ENCODE measurements at regions not wholly inside any gene's neighbourhood (a gene's known extent, or its start where the extent isn't known, plus 50 kb on each side); places are given as distances from the start of the nearest gene placed in this dataset.

DNA sequence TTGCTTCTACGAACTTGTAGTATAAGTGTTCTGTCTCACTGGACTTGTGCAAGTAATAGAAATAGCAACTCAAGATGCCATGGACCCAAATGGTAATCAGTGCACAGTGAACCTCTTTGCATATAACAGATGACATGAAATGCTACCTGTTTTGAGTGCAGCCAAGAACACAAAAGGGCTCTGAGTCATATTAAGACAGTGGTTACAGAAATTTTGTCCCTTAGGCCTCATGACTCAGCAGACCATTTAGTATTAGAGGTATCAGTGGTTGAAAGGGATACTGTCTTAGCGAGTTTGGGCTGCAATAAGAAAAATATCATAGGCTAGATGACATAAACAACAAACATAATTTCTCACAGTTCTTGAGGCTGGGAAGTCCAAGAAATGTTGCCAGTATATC is 502.9 kb upstream of the PCDH10 start:
- no peaks in the 10 kb centered on the region for H3K36me3 ChIP-seq
- no peaks in the 10 kb centered on the region for H3K27me3 ChIP-seq (replicated peaks in 1 of 7)
- TF ChIP-seq POLR2A (IDR thresholded peaks at IDR 0.05): no peak
- no peak for TF ChIP-seq POLR2AphosphoS5 (IDR thresholded peaks at IDR 0.05)
- TF ChIP-seq, protein P1, sequence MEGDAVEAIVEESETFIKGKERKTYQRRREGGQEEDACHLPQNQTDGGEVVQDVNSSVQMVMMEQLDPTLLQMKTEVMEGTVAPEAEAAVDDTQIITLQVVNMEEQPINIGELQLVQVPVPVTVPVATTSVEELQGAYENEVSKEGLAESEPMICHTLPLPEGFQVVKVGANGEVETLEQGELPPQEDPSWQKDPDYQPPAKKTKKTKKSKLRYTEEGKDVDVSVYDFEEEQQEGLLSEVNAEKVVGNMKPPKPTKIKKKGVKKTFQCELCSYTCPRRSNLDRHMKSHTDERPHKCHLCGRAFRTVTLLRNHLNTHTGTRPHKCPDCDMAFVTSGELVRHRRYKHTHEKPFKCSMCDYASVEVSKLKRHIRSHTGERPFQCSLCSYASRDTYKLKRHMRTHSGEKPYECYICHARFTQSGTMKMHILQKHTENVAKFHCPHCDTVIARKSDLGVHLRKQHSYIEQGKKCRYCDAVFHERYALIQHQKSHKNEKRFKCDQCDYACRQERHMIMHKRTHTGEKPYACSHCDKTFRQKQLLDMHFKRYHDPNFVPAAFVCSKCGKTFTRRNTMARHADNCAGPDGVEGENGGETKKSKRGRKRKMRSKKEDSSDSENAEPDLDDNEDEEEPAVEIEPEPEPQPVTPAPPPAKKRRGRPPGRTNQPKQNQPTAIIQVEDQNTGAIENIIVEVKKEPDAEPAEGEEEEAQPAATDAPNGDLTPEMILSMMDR (IDR thresholded peaks at IDR 0.05 in 8 of 11, conservative IDR thresholded peaks at IDR 0.05 in 3 of 11): no peak
- intact Hi-C loops (cut with DNase I; ENCODE audit: low total_unique reads): no loop called here
- no peak overlapping the region for H3K27ac ChIP-seq
- no peak overlapping the region for H3K4me3 ChIP-seq
- WGBS, 5 donors: 73 to 86% (median 78%) methylated on average over 2 of the region's 2 CpGs
- H3K9me3 ChIP-seq: no peaks in the 10 kb centered on the region
- no peak for DNase-seq
- H3K4me1 ChIP-seq: no peaks in the 10 kb centered on the region

DNA sequence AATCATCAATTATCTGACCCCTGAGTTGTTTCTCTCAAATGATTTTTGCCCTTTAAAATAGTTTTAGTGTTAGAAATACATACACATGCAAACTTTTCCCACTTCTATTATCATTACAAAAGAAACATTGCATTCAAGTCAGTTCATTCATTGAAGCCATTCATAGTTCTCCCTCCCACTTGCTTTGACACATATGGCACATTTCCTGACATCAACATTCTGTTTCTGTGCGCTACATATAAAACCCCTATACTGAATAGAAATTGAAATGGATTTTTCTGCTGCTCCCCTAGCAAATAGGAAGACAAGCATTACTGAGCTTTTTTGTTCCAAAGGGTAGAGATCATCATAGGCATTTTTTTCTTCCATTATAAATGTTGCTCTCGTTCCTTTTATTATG is 497.9 kb upstream of the PCDH10 start:
- DNase-seq: no peak
- WGBS, 5 donors: 69 to 87% (median 83%) methylated on average over 2 of the region's 2 CpGs
- H3K27me3 ChIP-seq (replicated peaks in 1 of 7): no peaks in the 10 kb centered on the region

DNA sequence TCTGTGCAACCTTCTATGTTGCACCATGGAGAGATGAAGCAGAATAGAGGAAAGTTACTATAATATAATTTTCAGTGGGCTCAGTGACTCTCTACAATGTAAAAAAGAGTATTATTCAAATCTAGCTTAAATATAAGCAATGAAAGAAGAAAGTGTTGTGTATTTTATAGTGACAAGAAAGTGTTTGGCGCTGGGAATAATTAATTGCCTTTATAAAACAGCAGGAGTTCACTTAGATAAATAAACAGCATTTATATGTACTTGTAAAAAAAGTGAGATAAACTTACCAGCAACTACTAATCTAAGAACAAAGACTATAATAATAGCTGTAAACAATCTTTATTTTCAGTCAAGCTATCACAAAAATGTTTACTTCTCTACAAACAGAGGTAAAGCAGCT is 488.9 kb upstream of the PCDH10 start:
- H3K4me3 ChIP-seq: no peak overlapping the region

More for the DNA sequence above, 497.9 kb upstream of the PCDH10 start:
- TF ChIP-seq, protein P1 (IDR thresholded peaks at IDR 0.05 in 8 of 11, conservative IDR thresholded peaks at IDR 0.05 in 3 of 11): no peak
- TF ChIP-seq POLR2A (IDR thresholded peaks at IDR 0.05): no peak
- TF ChIP-seq POLR2AphosphoS5 (IDR thresholded peaks at IDR 0.05): no peak
- intact Hi-C loops (cut with DNase I; ENCODE audit: low total_unique reads): no loop called here
- H3K4me1 ChIP-seq: no peaks in the 10 kb centered on the region
- H3K36me3 ChIP-seq: no peaks in the 10 kb centered on the region
- H3K9me3 ChIP-seq: peaks cover 0 to 13% (median 0%) of the 10 kb centered on the region in 8 donors
- H3K27ac ChIP-seq: no peak overlapping the region
- H3K4me3 ChIP-seq: no peak overlapping the region

DNA sequence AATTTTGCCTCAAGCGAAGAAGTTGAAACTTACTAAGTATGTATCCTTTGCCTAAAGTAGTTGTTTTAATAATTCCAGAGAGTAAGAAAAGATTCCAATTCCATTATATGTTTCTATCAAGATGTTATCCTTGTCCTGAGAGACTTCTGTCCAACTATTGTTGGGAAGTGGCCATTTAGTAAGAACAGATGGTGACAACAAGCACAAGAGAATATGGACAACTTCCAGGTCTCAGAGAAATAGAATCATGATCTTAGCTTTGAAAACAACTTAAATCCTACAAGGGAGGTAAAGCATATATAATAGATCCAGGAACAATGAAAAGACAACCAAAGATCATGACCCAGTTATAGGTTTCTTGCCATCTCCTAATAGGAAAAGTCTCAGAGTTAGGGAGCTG is 486.6 kb upstream of the PCDH10 start:
- H3K27ac ChIP-seq: no peak overlapping the region
- 88 to 98% (median 90%) methylated on average over 1 of the region's 1 CpG for WGBS, 5 donors
- H3K36me3 ChIP-seq: no peaks in the 10 kb centered on the region
- no peak for DNase-seq
- no peaks in the 10 kb centered on the region for H3K4me1 ChIP-seq
- H3K9me3 ChIP-seq: peaks cover 0 to 21% (median 10%) of the 10 kb centered on the region in 8 donors
- H3K4me3 ChIP-seq: no peak overlapping the region
- no peaks in the 10 kb centered on the region for H3K27me3 ChIP-seq (replicated peaks in 1 of 7)
- TF ChIP-seq, protein P1 (IDR thresholded peaks at IDR 0.05 in 8 of 11, conservative IDR thresholded peaks at IDR 0.05 in 3 of 11): no peak
- TF ChIP-seq POLR2AphosphoS5 (IDR thresholded peaks at IDR 0.05) (no peak), POLR2A (IDR thresholded peaks at IDR 0.05) (no peak)
- intact Hi-C loops (cut with DNase I; ENCODE audit: low total_unique reads): no loop called here

More for the DNA sequence above, 488.9 kb upstream of the PCDH10 start:
- Histone ChIP-seq H3K27me3 (replicated peaks in 1 of 7) (no peaks in the 10 kb centered on the region), H3K36me3 (no peaks in the 10 kb centered on the region), H3K27ac (no peak overlapping the region), H3K4me1 (no peaks in the 10 kb centered on the region), H3K9me3 (peaks cover 0 to 28% (median 17%) of the 10 kb centered on the region in 8 donors)
- intact Hi-C loops (cut with DNase I; ENCODE audit: low total_unique reads): no loop called here
- 58 to 83% (median 75%) methylated on average over 1 of the region's 1 CpG for whole genome bisulfite sequencing, 5 donors
- DNase-seq: no peak
- TF ChIP-seq POLR2AphosphoS5 (IDR thresholded peaks at IDR 0.05): no peak
- TF ChIP-seq, protein P1 (IDR thresholded peaks at IDR 0.05 in 8 of 11, conservative IDR thresholded peaks at IDR 0.05 in 3 of 11): no peak
- TF ChIP-seq POLR2A (IDR thresholded peaks at IDR 0.05): no peak

All from spleen (tissue), 11 donors.